ENCODE measurements at regions not wholly inside any gene's neighbourhood (a gene's known extent, or its start where the extent isn't known, plus 50 kb on each side); places are given as distances from the start of the nearest gene placed in this dataset.

DNA sequence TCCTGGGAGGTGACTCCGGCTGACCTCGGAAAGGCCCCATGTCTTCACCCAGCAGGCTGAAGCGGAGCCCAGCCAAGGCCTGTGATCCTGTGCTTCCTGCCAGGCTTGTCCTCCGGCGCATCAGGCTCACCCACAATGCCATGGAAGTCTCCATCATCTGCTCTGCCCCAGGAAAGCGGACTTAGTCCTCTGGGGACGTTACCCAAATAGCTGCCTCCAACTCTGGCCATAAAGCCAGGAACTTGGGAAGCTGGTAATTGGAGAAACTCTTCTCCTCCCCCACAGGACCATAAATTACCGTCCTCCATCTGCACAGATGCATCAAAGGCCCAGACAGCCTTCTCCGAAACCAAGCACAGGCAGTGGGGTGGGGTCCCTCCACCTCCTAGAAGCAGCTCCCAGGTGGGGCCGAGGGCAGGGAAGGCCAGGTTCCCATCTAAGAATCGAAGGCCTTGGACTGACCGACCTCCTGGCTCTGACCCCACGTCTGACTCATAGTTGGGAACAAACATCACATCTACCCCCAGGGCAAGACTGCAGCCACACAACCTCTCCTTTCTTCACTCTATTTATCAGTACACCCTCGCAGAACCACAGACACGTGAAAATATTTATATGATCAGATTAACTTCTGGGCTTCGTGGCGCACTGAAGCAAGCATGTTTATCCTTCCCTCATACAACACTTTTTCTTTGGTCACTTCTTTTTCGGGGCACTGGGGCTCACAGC, 56.4 kb downstream of the PITPNM2 start:
- DNase-seq (ENCODE audit: low read depth, low spot score) (no peak), FAIRE-seq (peak; percentile 52)
- Histone ChIP-seq H3K9ac (replicated peaks; ENCODE audit: extremely low read depth, insufficient read depth, low read length) (no peak overlapping the region), H3K9me1 (replicated peaks; ENCODE audit: control insufficient read depth, extremely low read depth, insufficient read depth, low read length) (no peaks in the 10 kb centered on the region), H3K4me3 (replicated peaks in 1 of 3; ENCODE audit: insufficient read depth in 1 of 3, low read depth in 1 of 3, low read length in 3 of 3) (no peak overlapping the region), H3K27me3 (ENCODE audit: control insufficient read depth in 2 of 2, insufficient read depth in 2 of 2, low read length in 2 of 2) (no peaks in the 10 kb centered on the region), H3K36me3 (ENCODE audit: control insufficient read depth in 2 of 2, extremely low read depth in 1 of 2, insufficient read depth in 2 of 2, low read length in 2 of 2) (no peaks in the 10 kb centered on the region), H3K4me1 (ENCODE audit: control insufficient read depth, extremely low read depth, insufficient read depth, low read length) (peaks cover 19% of the 10 kb centered on the region), H3K27ac (ENCODE audit: insufficient read depth, low read depth, low read length) (no peak overlapping the region), H2AFZ (ENCODE audit: low read depth, low read length) (no peak overlapping the region), H3K4me2 (ENCODE audit: insufficient read depth, low read length) (no peak overlapping the region), H4K20me1 (replicated peaks; ENCODE audit: control insufficient read depth, extremely low read depth, insufficient read depth, low read length) (no peaks in the 10 kb centered on the region), H3K79me2 (ENCODE audit: control insufficient read depth, insufficient read depth, low read length) (no peaks in the 10 kb centered on the region), H3K9me3 (replicated peaks; ENCODE audit: control insufficient read depth, insufficient read depth, low read length) (no peaks in the 10 kb centered on the region)
- TF ChIP-seq GATA2 (IDR thresholded peaks at IDR 0.05; ENCODE audit: insufficient read depth, insufficient read length, low read depth, low read length) (no peak), MYC (IDR thresholded peaks at IDR 0.05; ENCODE audit: low read depth, low read length) (no peak), FOS (IDR thresholded peaks at IDR 0.05; ENCODE audit: borderline replicate concordance, insufficient read depth, low read length) (no peak), POLR2A (IDR thresholded peaks at IDR 0.05; ENCODE audit: low read depth, low read length) (no peak), POLR2AphosphoS5 (IDR thresholded peaks at IDR 0.05; ENCODE audit: insufficient read depth, low read depth, low read length) (no peak), EZH2 (IDR thresholded peaks at IDR 0.05; ENCODE audit: borderline replicate concordance, low read depth, low read length, severe bottlenecking) (no peak), JUN (IDR thresholded peaks at IDR 0.05; ENCODE audit: borderline replicate concordance, insufficient read depth, insufficient read length, low read depth) (no peak)
- TF ChIP-seq, protein P1, sequence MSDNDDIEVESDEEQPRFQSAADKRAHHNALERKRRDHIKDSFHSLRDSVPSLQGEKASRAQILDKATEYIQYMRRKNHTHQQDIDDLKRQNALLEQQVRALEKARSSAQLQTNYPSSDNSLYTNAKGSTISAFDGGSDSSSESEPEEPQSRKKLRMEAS (IDR thresholded peaks at IDR 0.05; ENCODE audit: insufficient read depth, insufficient read length): no peak
- TF ChIP-seq, protein P2, sequence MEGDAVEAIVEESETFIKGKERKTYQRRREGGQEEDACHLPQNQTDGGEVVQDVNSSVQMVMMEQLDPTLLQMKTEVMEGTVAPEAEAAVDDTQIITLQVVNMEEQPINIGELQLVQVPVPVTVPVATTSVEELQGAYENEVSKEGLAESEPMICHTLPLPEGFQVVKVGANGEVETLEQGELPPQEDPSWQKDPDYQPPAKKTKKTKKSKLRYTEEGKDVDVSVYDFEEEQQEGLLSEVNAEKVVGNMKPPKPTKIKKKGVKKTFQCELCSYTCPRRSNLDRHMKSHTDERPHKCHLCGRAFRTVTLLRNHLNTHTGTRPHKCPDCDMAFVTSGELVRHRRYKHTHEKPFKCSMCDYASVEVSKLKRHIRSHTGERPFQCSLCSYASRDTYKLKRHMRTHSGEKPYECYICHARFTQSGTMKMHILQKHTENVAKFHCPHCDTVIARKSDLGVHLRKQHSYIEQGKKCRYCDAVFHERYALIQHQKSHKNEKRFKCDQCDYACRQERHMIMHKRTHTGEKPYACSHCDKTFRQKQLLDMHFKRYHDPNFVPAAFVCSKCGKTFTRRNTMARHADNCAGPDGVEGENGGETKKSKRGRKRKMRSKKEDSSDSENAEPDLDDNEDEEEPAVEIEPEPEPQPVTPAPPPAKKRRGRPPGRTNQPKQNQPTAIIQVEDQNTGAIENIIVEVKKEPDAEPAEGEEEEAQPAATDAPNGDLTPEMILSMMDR (IDR thresholded peaks at IDR 0.05; ENCODE audit: extremely low read depth in 1 of 2, insufficient read depth in 1 of 2, low read depth in 1 of 2, low read length in 2 of 2): no peak
- no TSS peak for BruUV-seq (replicated peaks)
- dilution Hi-C loops (cut with MboI; ENCODE audit: extremely low pct_ligation_motif_present, low sequenced_read_pairs): no loop called here
- POLR2A ChIA-PET: no interaction called here
- CTCF ChIA-PET: no interaction called here
- intact Hi-C loops (cut with micrococcal nuclease): no loop called here

All from endothelial cell of umbilical vein (primary cell).